LHCN-M2 (cell line): ENCODE measurements at regions not wholly inside any gene's neighbourhood (a gene's known extent, or its start where the extent isn't known, plus 50 kb on each side); places are given as distances from the start of the nearest gene placed in this dataset.
"Not testable (repeated sequence)": the region's sequence is repeated elsewhere in the genome, so short reads cannot be mapped to it uniquely, and the experiment has no call there.

Source experiments
- DNase-seq: peaks from one replicate; pipeline ENCODE4 v3.0.0-alpha.2; 2012; ENCODE audit warnings: low read depth

DNA sequence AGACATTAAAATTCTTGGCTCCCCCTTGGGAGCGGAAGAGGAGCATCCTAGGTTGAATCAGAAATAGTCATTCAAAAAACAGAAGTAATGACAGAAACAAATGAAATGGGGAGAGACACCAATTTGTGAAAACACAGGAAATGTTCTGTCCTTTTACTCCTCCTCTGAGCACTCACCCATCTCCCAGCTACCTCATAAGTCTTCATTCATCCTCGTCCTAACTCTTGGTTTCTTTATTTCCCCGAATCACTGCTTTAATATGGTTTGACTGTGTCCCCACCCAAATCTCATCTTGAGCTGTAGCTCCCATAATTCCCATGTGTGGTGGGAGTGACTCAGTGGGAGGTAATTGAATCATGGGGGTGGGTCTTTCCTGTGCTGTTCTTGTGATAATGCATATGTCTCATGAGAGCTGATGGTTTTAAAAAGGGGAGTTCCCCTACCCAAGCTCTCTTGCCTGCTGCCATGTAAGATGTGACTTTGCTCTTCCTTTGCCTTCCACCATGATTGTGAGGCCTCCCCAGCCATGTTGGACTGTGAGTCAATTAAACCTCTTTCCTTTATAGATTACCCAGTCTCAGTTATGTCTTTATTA is 579.7 kb upstream of the CBLB start:
- not testable (repeated sequence) for DNase-seq

DNA sequence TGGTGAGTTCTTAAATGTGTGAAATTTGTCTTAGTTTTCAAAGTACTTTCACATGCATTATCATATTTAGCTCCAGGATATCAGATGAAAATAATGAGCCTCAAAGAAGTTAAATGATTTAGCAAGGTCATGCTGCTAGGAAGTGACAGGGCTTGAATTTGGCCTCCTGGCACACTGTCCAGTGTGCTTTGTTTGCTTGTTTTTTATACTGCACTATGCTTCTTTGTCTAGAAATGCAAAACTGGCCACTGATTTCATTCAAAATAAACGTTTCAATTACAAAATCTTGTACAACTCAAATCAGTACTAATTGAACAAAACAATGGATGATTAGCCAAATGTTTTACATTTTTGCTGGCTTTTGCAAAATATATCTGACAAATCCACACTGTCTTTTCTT is 583.3 kb upstream of the CBLB start:
- DNase-seq = no peak

DNA sequence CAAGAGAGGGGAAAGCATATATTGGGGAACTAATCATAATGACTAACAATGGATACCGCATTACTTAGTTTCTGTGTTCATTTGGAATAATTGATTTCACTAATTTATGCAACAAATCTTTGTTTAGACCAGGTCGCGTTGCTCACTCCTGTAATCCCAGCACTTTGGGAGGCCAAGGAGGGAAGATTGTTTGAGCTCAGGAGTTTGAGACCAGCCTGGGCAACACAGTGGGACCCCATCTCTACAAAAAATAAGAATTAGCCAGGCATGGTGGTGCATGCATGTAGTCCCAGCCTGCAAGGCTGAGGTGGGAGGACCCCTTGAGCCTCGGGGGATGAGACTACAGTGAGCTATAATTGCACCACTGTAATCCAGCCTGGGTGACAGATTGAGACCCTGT is 585.7 kb upstream of the CBLB start:
- DNase-seq = no peak

DNA sequence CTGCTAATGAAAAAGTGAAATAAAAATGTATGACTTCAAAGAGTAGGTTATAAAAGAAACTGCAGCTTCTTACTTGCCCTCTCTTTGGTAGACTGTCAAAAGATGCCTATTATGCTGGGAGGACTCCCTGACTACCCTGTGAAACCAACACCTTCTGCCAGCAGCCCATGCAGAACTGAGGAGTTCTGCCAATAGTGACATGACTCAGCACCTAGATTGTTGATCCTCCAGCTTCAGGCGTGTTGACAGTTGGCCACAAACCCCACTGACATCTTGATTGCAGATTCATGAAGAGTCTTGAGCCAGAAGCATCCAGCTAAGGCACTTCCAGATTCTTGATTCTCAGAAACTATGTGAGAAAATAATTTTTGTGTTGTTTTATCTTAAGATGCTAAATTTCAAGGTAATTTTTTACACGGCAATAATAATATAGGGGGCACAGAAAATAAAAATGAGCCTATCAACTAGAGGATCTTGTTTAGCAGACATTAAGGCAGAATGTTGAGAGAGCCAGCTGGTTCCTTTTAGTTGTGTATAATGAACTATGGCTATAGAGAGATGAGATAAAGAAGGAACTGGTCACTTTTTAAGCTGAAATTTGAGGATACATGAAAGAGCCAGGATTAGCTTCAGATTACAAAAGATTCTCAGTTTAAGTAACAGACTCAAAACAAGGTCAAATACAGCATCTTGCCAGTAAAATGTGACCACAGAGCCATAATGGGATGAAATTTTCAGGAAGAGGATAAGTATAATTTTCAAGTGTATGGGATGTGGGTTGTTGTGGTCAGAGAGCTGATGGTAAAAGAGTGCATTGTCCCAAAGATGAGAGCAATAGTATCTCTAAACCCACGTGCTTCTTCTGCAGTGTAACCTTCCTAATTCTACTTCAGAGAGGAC is 588.7 kb upstream of the CBLB start:
- peak; percentile 95 for DNase-seq

DNA sequence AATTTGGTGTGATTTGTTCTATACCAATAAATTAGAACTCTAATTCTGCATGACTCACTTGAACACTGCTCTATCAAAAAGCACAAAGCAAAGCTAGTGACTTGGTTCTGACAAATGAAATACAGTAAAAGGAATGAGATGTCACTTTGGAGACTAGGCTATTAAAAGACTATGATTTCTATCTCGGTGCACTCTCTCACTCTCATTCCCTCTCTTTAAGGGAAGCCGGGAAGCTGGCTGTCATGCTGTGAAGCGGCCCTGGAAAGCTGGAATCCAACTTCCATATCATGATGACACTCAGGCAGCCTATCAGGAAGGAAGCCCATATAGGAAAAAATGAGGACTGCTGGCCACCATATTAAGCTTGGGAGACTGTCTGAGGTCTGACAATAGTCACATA is 590.1 kb upstream of the CBLB start:
- no peak for DNase-seq

DNA sequence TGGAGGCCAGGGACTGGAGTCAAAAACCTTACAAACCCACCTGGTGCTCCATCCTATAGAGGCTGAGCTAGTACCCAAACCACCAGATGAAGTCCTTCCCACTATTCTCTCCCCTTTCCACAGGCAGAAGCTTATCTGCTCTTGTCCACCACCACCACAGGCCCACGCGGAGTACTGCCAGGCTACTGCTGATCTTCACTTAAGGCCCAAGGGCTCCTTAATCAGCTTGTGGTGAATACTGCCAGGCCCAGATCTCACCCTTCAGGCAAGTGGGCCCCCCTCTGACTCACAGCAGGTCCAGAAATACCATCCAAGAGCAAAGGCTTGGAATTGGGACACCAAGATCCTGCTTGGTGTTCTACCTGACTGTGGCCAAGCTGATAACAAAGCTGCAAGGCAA is 598.1 kb upstream of the CBLB start:
- no peak for DNase-seq

DNA sequence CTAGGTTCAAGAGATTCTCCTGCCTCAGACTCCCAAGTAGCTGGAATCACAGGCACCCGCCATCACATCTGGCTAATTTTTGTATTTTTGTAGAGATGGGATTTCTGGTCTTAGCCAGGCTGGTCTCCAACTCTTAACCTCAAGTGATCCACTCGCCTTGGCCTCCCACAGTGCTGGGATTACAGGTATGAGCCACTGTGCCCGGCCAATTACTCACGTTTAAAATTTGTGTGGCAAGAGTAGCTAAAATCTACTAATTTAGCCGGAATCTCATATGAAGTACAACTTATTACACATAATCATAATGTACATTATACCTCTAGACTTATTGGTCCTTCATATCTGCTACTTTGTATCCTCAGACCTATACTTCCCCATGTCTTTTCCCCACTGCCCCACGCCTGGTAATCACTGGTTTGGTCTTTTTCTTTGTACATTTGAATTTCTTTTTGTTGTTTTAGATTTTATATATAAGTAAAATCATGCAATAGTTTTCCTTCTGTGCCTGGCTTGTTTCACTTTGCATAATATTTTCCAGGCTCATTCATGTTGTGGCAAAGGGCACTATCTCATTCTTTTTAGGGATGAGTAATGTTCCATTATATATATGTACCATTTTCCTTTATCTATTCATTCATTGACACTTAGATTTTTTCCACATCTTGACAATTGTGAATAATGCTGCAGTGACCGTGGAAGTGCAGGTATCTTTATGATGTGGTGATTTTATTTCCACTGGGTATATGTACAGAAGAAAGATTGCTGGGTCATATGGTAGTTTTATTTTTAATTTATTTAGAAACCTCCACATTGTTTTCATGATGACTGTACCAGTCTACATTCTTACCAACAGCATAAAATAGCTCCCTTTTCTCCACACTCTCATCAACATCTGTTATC is 605.0 kb upstream of the CBLB start:
- DNase-seq = no peak

DNA sequence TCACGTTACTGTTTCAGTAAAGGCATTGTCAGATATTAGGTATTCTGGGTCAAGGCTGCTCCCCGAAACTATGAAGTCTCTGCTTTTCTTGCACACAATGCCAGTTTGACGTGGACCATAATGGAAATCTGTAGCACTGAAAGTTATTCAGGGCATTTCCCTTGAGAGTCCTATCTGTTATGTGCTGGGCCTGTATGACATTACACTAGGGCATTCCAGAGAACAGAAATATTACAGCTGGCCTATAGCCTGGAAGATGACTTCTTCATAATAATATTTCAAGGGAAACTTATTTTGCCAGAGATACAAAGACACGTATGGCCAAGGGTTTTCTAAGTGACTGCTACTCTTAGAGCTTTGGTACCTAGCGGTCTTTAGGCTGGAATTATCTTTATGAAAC is 613.6 kb upstream of the CBLB start:
- DNase-seq = no peak

DNA sequence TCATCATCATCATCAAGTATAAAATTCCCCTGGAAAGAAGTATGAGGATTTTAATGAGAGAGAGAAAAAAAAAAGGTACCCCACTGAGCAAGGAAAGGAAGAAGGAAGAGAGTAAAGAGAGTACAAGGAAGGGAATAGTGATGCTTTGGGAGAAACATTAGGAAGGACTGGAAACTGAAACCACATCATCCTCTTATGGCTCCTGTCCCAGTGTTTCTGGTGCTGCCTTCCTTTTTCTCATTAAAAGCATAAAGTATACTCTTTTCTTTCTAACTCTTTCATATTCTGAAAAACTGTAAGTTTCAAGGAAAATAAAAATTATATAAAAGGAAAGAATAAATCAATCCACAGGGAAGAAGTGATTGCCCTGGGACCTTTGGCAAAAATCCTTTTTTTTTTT is 616.4 kb upstream of the CBLB start:
- no peak for DNase-seq

DNA sequence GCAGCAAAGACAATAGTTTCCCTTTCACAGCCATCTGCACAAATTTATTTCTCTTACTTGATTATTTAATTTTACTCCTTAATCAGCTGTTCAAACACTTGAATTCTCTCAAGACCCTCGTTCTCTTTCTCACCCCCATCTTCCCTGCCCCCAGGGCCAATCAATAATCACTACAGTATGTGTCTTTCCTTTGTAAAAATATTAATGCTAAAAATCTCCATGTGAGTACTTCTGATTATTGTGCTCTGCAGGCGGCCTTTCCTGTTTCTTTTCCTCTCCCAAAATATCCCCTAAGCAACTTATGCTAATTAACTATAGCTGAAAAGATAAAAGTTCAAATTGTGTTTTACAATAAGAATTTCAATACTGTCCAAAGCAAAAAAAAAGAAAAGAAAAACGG is 617.0 kb upstream of the CBLB start:
- DNase-seq = no peak

DNA sequence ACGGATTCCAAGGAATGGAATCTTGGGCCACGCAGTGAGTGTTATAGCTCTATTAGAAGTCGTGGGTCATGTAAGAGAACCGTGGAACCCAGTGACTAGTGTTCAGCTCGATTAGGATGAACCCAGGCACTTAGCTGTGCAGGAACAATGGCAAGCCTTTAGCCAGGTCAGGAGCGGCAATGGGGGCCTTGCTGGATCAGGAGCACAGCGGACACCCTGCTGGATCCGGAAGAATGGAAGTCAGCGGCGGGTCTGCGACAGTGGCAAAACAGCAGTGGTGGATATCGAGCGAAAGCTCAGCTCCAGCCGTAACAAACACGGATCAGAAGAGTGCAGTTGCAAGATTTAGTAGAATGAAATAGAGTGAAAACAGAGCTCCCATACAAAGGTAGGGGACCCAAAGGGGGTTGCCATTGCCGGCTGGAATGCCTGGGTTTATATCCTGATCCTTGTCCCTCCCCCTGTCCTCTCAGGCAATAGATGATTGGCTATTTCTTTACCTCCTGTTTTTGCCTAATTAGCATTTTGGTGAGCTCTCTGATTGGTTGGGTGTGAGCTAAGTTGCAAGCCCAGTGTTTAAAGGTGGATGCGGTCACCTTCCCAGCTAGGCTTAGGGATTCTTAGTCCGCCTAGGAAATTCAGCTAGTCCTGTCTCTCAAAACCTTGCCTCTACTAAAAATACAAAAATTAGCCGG is 618.3 kb upstream of the CBLB start:
- DNase-seq = not testable (repeated sequence)

DNA sequence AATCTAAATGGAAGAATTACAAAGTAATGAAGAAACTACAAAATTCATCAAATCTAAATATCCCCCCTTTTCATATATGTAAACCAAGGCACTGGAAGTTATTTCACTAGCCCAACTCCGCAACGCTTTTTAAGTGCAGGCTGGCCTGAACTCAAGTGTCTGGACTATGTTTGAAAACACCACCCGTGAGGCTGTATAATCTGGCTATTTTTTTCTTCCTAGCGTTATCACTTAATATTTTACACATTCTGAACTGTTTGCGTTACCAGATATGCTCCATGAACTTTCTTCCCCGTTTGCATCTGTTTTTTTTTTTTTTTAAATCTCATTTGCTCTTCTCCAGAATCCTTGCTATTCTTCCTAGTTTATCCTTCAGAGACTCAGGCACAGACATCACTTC is 619.5 kb upstream of the CBLB start:
- DNase-seq = no peak

DNA sequence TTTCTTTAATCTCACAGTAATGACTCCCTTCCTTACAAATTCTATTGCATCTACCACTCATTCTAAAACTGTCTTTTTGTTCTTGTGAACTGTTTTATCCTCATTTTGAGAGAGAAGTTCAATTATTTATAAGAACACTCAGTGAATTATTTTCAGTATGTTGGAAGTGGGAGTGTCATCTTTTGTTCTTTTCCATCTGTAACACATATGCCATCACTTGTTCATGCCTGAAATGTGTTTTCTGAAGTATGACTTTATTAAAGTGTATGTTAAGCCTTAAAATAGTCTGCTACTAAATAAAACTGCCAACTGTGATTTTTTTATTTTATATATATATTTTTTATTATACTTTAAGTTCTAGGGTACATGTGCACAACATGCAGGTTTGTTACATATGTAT is 623.0 kb upstream of the CBLB start:
- DNase-seq = no peak

DNA sequence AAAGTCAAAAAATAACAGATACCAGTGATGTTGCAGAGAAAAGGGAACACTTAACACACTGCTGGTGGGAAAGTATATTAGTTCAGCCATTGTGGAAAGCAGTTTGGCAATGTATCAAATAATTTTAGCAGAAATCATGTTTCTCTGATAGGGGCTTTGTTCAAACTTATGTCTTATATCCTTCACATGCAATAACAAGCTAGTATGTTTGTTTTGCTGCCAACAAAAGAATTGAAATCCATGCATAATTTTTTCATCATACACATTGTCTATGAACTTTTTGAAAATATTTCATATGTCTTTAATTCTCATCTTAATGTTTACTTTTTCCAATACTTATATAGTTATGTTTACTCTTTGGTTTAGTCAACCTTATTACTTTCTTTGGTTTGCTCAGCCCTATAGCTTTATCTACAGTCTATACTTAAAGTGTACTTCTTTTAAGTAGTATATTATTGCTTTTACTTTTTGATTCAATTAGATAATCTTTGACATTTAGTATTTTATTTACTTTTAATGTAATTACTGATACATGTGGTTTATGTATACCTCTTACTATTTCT is 639.6 kb upstream of the CBLB start:
- no peak for DNase-seq

DNA sequence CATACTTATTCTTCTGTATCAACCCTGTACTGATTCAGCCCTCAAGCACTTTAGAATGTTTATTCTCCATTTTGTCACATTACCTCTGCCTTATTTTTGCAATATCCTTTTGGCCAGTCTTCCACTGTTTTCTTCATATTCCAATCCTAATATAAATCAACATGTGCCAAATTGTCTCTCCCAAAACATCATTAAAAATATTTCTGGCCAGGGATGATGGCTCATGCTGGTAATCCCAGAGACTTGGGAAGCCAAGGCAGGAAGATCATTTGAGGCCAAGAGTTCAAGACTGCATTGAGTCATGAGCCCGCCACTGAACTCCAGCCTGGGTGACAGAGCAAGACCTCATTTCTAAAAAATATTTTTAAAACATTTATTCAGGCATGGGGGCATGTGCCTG is 641.4 kb upstream of the CBLB start:
- DNase-seq = peak; percentile 17

DNA sequence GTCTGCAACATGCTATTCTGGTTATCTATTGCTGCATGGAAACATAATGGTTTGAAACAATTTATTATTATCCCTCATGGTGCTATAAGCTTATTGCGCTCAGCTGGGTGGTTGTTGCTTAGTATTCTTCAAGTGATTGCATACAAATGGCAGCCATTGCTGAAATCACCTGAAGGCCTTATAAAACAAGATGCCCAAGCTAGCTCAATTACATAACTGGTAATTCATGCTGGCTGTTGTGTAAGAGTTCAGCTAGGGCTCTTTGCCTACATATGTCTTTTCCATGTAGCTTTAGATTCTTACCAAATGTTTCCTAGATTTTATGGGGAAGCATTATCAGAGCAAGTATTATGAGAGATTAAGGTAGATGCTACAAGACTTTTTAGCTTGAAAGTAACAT is 644.0 kb upstream of the CBLB start:
- DNase-seq = no peak

DNA sequence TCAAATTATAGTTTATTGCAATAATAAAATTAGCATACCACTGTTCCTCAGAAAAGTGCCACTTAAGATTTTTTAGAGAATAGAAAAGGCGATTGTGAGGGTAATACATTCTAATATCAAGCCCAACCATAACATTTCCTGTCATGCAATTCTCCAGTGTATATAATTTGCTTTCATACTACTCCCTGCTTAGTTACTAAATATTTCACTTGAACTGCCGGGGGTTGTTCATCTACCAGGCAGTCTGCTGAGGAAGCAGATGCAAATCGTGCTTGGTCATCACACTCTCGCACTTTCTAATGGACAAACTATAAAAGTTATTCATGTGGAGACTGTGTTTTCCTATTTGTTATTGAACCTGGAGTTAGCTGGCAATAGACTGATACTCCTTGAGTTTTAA is 645.6 kb upstream of the CBLB start:
- no peak for DNase-seq

DNA sequence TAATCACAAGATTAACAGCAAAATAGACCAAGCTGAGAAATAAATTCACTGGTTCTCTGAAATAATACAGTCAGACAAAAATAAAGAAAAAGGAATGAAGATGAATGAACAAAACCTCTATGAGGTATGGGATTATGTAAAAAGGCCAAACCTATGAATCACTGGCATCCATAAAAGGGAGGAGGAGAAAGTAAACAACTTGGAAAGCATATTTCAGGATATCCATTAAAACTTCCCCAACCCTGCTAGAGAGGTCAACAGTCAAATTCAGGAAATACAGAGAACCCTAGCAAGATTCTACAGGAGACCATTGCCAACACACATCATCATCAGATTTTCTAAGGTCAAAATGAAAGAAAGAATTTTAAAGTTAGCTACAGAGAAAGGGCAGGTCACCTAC is 649.7 kb upstream of the CBLB start:
- peak; percentile 63 for DNase-seq

DNA sequence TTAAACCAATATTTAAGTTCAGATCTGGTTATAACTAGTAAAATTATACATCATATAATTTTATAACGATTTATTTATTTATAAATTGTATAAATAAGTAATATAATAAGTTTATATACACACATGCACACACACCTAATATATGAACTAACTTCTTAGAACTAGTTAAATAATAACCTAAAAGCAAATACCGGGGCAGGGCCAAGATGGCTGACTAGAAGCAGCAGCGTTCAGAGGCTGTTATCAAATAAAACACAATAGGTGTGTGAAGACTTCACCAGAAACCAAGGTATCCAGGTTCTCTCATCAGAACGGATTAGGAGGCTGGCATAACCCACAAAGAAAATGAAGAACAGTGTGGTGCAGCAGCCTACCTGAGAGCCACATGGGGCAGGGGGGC is 653.6 kb upstream of the CBLB start:
- DNase-seq = no peak

DNA sequence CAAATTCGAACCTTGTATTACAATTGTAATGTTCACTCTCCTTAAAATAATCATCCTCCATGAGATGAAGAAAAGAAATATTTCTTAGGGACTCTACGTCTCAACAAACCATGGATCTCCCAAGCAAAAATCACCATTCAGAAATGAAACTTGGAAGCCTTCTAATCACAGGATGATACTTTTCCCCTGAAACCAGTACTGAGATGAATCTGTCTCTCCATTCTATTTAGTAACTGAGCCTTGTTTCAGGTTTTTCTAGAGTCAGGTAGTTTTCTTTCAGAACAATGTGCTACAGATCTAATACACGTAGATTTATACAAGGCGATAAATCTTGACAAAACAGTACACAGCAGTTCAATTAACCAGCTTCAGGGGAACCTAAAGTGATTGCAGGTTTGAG is 660.1 kb upstream of the CBLB start:
- no peak for DNase-seq

DNA sequence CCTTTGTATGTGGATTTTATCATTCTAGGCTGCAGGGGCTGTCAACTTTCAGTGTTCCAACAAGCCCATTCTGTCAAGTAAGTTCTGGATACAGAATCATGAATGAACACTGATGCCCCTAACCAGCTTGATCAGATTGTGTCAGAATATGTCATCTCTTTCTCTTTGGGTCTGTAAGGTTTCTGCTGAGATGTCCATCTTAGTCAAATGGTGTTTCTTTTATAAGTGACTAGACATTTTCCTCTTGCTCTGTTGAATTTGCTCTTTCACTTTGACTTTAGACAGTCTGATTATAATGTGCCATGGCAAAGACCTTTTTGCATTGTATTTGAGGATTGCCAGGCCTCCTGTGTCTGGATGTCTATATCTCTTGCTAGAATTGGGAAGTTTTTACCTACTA is 660.9 kb upstream of the CBLB start:
- no peak for DNase-seq
